Ovary (tissue), 7 donors: ENCODE measurements at regions not wholly inside any gene's neighbourhood (a gene's known extent, or its start where the extent isn't known, plus 50 kb on each side); places are given as distances from the start of the nearest gene placed in this dataset.

Experiments
- DNase-seq, 5 donors: peaks; one replicate each; pipeline ENCODE4 v3.0.0-alpha.2; 2019 to 2020
- H3K27ac ChIP-seq, 2 donors: fragments of 200-600 bp; one replicate each; pipeline versions ENCODE4 v1.5.1 to v1.8.0; 2019 to 2022
- H3K27me3 ChIP-seq: fragments of 200-600 bp; one replicate; pipeline ENCODE4 v1.8.0; 2022
- H3K36me3 ChIP-seq: fragments of 200-600 bp; sonication (generic); one replicate; pipeline ENCODE4 v1.5.1; 2019
- H3K4me1 ChIP-seq: one replicate; pipeline ENCODE4 v1.8.1; 2013; ENCODE audit warnings: mild to moderate bottlenecking, moderate library complexity; ENCODE audit not compliant: insufficient read depth
- H3K4me3 ChIP-seq: fragments of 200-600 bp; sonication (generic); one replicate; pipeline ENCODE4 v1.5.1; 2017
- H3K9me3 ChIP-seq, 2 donors: fragments of 200-600 bp in 1 of 2; sonication (generic) in 1 of 2; one replicate each; pipeline versions ENCODE4 v1.5.1 to v1.8.1; 2013 to 2019; ENCODE audit warnings: mild to moderate bottlenecking in 1 of 2, moderate library complexity in 1 of 2
- CTCF ChIP-seq, 3 donors: fragments of 450-650 bp in 2 of 3; fragments of 200-600 bp in 1 of 3; IDR thresholded peaks; one replicate each; pipeline versions ENCODE4 v1.5.1 to v1.8.0; 2016 to 2022; ENCODE audit warnings: antibody characterized with exemption in 3 of 3, mild to moderate bottlenecking in 1 of 3
- EP300 ChIP-seq: sonication (generic); formaldehyde crosslinking; IDR thresholded peaks from one replicate; pipeline ENCODE4 v1.6.1; 2017; ENCODE audit warnings: antibody characterized with exemption
- POLR2A ChIP-seq: fragments of 450-650 bp; IDR thresholded peaks from one replicate; pipeline ENCODE4 v1.6.1; 2017; ENCODE audit warnings: antibody characterized with exemption, mild to moderate bottlenecking, moderate library complexity
- WGBS, 3 donors: extraction: QIAGEN DNeasy Blood & Tissue Kit in 1 of 3; methylation state at CpG; one replicate each; pipeline versions ENCODE4 v1.1.5 to v1.1.7; 2013 to 2017; 5-methylcytosine and 5-hydroxymethylcytosine counted together
- intact Hi-C, 4 donors: fragments of 100-400 bp; cut with DNase I; formaldehyde crosslinking; loops; one replicate each; pipeline versions ENCODE4 v1.11.0 to v1.15.1; 2022 to 2023
- donor health status: DM: no; HTN: no; CAD: no; lungs with moderate emphysema.
- donor health status: DM: no; HTN: no; CAD: no.
- donor health status: Bipolar disorder and iron deficiency.
- donor health status: DM: no; HTN: no; CAD: no.
- donor health status: DM: yes; HTN: yes; CAD: no.

DNA sequence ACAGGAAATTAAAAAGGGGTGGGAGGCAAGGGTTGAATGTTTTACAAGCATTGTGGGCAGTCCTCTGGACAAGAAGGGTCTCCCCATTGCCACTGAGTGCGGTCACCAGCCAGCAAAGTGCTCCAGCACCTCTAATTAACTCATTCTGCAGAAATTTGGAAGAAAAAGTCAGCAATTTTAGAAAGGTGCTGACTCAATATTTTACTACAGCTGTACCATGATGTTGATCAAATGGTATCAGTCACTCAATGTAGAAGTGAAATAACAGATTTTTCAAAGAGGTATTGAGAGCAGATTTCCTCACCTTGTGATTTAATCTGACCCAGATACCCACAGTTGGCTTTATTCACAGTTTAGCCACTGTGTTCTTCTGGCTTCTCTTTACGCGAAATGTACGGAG, 96.7 kb downstream of the PMP22 start:
- Histone ChIP-seq H3K4me1 (no peaks in the 10 kb centered on the region), H3K4me3 (no peak overlapping the region), H3K36me3 (no peaks in the 10 kb centered on the region), H3K27ac (no peak overlapping the region), H3K9me3 (no peaks in the 10 kb centered on the region), H3K27me3 (no peaks in the 10 kb centered on the region)
- 60 to 82% (median 78%) methylated on average over 4 of the region's 4 CpGs for WGBS, 3 donors
- no peak for TF ChIP-seq POLR2A
- TF ChIP-seq EP300, result no peak
- no peak for TF ChIP-seq CTCF (IDR thresholded peaks at IDR 0.05)
- no peak for DNase-seq
- intact Hi-C loops, result no loop called here

DNA sequence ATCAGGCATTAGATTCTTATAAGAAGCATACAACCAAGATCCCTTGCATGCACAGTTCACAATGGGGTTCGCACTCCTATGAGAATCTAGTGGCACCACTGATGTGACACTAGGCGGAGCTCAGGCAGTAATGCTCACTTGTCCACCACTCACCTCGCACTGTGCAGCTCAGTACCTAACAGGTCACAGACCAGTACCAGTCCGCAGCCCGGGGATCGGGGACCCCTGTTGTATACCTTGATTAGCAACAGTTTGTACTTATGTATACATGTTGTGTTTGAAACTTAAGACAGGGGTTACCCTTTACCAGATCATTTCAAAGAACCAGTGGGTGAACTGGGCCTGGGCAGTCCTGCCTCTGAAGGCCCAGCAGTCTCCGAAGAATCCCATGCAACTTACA, 103.7 kb downstream of the PMP22 start:
- 91 to 97% (median 95%) methylated on average over 7 of the region's 7 CpGs for WGBS, 3 donors
- DNase-seq, result no peak
- TF ChIP-seq CTCF (IDR thresholded peaks at IDR 0.05), result no peak
- TF ChIP-seq EP300, result no peak
- no peak for TF ChIP-seq POLR2A

DNA sequence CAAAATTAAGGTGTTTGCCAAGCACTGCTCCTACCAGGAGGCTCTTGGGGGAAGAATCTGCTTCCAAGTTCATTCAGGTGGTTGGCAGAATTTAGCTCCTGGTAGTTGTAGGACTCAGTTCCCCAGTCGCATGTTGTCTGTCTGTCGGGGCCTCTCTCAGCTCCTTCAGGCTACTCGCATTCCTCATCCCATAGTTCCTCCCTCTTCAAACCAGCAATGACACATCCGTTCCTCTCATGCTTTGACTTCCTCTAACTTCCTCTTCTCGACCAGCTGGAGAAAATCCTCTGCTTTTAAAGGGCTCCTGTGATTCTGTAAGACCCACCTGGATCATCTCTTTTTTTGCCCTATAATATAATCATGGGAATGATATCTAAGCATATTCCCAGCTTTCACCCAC, 108.1 kb downstream of the PMP22 start:
- DNase-seq, result no peak
- Histone ChIP-seq H3K4me3 (no peak overlapping the region), H3K36me3 (no peaks in the 10 kb centered on the region), H3K27me3 (no peaks in the 10 kb centered on the region), H3K4me1 (no peaks in the 10 kb centered on the region), H3K27ac (no peak overlapping the region), H3K9me3 (no peaks in the 10 kb centered on the region)
- intact Hi-C loops, result no loop called here
- 36 to 54% (median 50%) methylated on average over 5 of the region's 5 CpGs for WGBS, 3 donors
- TF ChIP-seq EP300, result no peak
- no peak for TF ChIP-seq CTCF (IDR thresholded peaks at IDR 0.05)
- TF ChIP-seq POLR2A, result no peak

More for the DNA sequence above, 103.7 kb downstream of the PMP22 start:
- Histone ChIP-seq H3K4me3 (no peak overlapping the region), H3K27me3 (no peaks in the 10 kb centered on the region), H3K27ac (no peak overlapping the region), H3K9me3 (no peaks in the 10 kb centered on the region), H3K4me1 (no peaks in the 10 kb centered on the region), H3K36me3 (no peaks in the 10 kb centered on the region)
- intact Hi-C loops, result no loop called here

DNA sequence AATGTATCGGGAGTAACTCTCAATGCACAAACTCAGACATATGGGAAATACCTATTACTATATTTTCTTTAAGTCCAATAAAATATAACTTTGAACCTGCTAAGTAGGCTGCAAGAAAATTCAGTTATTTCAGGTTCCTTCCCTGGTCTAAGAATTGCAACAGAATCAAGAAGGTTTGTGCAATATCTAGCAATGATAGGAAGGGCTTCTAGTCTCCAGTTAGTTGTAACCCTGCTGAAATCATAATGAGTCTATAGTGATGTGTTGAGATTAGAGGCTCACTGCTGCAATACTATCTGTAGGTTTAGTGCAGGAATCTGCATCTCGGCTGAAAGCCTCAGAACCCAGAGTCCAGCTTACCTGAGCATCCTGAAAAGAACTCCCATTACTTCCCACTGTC, 110.5 kb downstream of the PMP22 start:
- Histone ChIP-seq H3K27ac (no peak overlapping the region), H3K4me3 (no peak overlapping the region), H3K36me3 (no peaks in the 10 kb centered on the region), H3K4me1 (no peaks in the 10 kb centered on the region), H3K9me3 (no peaks in the 10 kb centered on the region), H3K27me3 (no peaks in the 10 kb centered on the region)
- 79 to 88% (median 83%) methylated on average over 2 of the region's 2 CpGs for WGBS, 3 donors
- no peak for TF ChIP-seq POLR2A
- no peak for TF ChIP-seq CTCF (IDR thresholded peaks at IDR 0.05)
- TF ChIP-seq EP300, result no peak
- no peak for DNase-seq
- intact Hi-C loops, result no loop called here

DNA sequence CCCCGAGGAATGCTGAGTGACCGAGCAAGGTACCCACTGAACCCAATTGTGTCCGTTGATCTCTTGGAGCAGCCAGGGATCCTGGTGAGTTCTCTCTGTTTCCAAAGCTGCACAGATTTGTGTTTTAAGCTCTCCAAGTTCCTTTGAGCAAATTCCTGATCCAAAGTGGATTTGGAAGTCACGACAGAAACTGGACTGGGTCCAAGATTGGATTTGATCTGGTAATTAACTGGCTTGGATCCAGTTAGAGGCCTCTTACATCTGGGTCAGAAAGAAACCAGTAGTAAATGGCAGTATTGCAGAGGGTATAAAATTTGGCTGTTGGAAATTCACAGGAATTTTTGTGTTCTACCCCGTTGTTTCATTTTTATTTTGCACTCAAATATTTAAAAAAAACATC, 119.5 kb downstream of the PMP22 start:
- Histone ChIP-seq H3K4me3 (no peak overlapping the region), H3K4me1 (no peaks in the 10 kb centered on the region), H3K27me3 (no peaks in the 10 kb centered on the region), H3K36me3 (no peaks in the 10 kb centered on the region), H3K27ac (no peak overlapping the region), H3K9me3 (no peaks in the 10 kb centered on the region)
- intact Hi-C loops, result no loop called here
- DNase-seq, result no peak
- TF ChIP-seq CTCF (IDR thresholded peaks at IDR 0.05) (no peak), EP300 (no peak), POLR2A (no peak)
- 63 to 67% (median 66%) methylated on average over 5 of the region's 5 CpGs for WGBS, 3 donors
